Kidney epithelial cell (primary cell): ENCODE measurements at regions not wholly inside any gene's neighbourhood (a gene's known extent, or its start where the extent isn't known, plus 50 kb on each side); places are given as distances from the start of the nearest gene placed in this dataset.
A peak's percentile ranks its signal among the peaks of the same experiment; 100 is the strongest.

ENCODE experiments used
- DNase-seq: peaks from one replicate; pipeline ENCODE4 v3.0.0-alpha.2; 2010; ENCODE audit warnings: low read depth
- H3K27me3 ChIP-seq: 2 replicates; pipeline ENCODE4 v1.6.0; 2011; ENCODE audit warnings: low read length; ENCODE audit not compliant: control insufficient read depth, insufficient read depth
- H3K36me3 ChIP-seq: 2 replicates; pipeline ENCODE4 v1.5.1; 2011; ENCODE audit warnings: low read length; ENCODE audit not compliant: control insufficient read depth, insufficient read depth
- H3K4me3 ChIP-seq: 2 replicates; pipeline ENCODE4 v1.5.1; 2011; ENCODE audit warnings: low read depth, mild to moderate bottlenecking, control low read depth, low read length
- TF ChIP-seq, protein P1 (sequence below): IDR thresholded peaks from 2 replicates; pipeline ENCODE4 v1.5.1; 2011; ENCODE audit warnings: mild to moderate bottlenecking, moderate library complexity, low read length, control low read depth, inconsistent platforms; ENCODE audit not compliant: insufficient read depth, poor library complexity, severe bottlenecking

DNA sequence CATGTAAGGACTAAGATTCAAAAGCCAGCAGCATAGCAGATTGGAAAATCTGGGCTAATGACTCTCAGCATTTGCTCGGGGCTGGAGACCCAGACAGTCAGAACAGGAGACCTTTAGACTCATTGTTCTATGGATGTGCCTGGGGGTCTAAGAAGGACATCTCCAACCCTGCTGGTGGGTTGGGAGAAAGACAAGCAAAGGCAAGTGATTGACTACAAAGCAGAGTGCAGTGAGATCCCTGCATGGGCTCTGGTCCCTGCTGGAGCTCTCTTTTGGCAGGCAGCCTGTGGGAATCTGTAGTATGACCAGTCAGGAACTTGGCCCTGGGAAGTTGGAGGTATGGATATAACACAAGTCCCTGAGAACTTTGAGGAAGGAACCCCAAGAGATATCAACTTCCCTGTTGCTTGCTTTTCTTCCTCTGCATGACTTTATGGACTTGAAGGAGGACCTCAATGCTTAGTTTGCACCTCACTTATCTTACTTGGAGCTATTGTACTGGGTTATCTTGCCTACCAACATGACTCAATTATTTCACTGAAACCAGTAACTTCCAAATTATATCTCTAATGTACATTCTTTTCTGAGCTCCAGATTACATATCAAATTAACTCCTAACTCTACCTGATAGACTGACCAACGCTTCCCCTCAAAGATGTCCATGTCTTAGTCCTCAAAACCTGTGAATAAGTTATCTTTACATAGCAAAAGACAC is 236.0 kb downstream of the CYRIA start:
- TF ChIP-seq, protein P1, sequence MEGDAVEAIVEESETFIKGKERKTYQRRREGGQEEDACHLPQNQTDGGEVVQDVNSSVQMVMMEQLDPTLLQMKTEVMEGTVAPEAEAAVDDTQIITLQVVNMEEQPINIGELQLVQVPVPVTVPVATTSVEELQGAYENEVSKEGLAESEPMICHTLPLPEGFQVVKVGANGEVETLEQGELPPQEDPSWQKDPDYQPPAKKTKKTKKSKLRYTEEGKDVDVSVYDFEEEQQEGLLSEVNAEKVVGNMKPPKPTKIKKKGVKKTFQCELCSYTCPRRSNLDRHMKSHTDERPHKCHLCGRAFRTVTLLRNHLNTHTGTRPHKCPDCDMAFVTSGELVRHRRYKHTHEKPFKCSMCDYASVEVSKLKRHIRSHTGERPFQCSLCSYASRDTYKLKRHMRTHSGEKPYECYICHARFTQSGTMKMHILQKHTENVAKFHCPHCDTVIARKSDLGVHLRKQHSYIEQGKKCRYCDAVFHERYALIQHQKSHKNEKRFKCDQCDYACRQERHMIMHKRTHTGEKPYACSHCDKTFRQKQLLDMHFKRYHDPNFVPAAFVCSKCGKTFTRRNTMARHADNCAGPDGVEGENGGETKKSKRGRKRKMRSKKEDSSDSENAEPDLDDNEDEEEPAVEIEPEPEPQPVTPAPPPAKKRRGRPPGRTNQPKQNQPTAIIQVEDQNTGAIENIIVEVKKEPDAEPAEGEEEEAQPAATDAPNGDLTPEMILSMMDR, result no peak
- H3K27me3 ChIP-seq, result no peaks in the 10 kb centered on the region
- H3K36me3 ChIP-seq, result no peaks in the 10 kb centered on the region
- H3K4me3 ChIP-seq, result no peak overlapping the region
- no peak for DNase-seq

DNA sequence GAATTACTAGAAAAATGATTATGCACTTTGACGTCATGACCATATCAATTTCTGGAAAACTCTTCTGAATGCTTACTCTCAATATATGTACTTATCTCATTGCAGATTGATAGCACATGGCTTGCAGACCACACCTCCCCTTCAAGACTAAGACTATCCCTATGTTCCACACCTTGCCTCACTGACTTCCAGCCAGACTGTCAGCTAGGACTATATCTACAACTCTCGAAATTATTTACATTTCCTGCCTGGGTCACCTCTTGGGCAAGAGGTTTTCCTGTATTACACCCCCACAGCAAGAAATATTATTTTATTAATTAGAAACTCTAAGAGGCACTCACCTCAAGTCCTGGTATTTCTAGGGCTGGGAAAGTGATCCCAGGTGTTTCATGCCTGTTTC is 236.6 kb downstream of the CYRIA start:
- no peak overlapping the region for H3K4me3 ChIP-seq
- no peaks in the 10 kb centered on the region for H3K36me3 ChIP-seq
- TF ChIP-seq, protein P1, result no peak
- no peak for DNase-seq
- H3K27me3 ChIP-seq, result no peaks in the 10 kb centered on the region

DNA sequence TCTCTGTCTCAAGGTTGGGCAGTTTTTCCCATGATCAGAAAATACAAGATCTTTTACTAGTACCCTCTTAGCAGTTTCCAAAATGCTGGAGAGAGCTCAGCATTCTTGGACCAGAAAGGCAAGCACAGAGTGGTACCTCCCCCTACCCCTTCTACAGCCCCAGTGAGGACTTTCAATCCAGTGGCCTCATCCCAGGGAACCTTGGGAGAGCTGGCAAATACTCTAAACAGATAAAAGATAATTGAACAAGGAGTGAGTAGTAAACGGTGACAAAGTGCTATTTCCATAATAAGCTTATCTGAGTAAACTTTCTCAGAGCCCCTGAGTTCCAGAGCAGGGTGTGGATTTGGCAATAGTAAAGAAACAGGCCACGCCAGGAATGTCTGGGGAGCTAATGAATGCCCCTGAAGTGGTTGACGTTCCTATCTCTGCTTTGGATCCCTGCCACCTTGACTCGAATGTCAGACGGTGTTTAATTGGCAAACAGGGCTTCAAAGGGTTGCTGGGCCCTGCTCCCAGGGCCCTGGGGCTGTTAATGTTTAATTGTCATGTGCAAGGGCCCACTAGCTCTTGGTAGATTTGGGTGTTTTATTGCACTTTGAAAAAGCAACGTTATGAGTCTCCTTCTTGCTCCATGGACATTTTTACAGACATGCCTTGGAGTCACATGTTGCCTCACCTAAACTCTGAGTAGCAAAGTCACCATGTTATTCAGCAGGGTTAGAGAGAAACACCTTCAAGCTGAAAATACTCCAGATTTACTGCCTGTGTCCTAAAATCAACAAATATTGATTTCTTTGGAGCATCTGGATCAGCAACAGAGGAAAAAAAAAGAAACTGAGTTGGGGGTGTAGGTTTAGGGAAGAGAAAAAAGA is 239.9 kb downstream of the CYRIA start:
- no peaks in the 10 kb centered on the region for H3K27me3 ChIP-seq
- no peaks in the 10 kb centered on the region for H3K36me3 ChIP-seq
- TF ChIP-seq, protein P1, result no peak
- DNase-seq, result peak; percentile 4
- H3K4me3 ChIP-seq, result no peak overlapping the region

DNA sequence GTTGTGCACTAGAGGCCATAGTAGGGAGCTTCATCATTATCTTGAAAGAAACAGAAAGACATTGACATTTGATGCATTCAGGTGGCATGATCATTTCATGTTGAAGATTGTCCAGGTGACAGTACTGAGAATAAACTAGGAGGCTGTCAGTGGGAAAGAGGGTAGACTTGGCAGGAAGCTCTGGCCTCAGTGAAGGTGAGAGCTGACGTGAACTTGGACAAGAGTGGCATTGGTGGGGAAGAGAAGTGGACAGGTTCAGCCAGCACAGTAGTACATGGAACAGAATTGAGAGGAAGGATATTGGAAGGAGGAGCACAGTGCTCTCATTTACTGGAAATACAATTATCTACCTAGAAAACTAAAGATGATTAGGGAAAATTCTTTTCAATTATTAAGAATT is 245.2 kb downstream of the CYRIA start:
- TF ChIP-seq, protein P1, result no peak
- no peak overlapping the region for H3K4me3 ChIP-seq
- no peak for DNase-seq
- no peaks in the 10 kb centered on the region for H3K36me3 ChIP-seq
- no peaks in the 10 kb centered on the region for H3K27me3 ChIP-seq

DNA sequence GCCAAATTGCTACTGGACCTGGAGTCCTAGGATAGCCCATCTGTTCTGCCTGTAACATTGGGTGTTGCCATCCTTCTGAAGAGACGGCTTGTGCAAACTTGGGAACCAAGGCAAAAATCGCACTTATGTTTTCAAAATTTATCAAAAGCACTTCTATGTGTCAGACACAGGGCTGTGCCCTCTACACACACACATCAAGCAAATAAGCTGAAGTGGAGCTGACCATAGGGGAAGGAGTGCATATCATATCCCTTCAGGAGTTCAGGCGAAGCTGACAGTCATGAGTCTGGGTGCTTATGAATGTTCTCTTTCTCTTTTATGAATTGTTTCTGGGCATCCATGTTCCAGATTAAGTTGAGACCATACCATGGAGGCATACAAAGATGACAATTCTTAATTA is 247.9 kb downstream of the CYRIA start:
- no peak overlapping the region for H3K4me3 ChIP-seq
- no peaks in the 10 kb centered on the region for H3K36me3 ChIP-seq
- H3K27me3 ChIP-seq, result no peaks in the 10 kb centered on the region
- no peak for DNase-seq
- TF ChIP-seq, protein P1, result no peak
